AG04449 (cell line): ENCODE measurements at regions not wholly inside any gene's neighbourhood (a gene's known extent, or its start where the extent isn't known, plus 50 kb on each side); places are given as distances from the start of the nearest gene placed in this dataset.

Experiments used
- CTCF ChIA-PET: fragments of 350-600 bp; formaldehyde crosslinking; extraction: SDS; loops from one replicate; lab custom pipeline; 2021; ENCODE audit warnings: antibody characterized with exemption; lab: Yijun Ruan, JAX
- POLR2A ChIA-PET: fragments of 400-600, 350-600 bp; formaldehyde crosslinking; extraction: SDS; loops from one replicate; lab custom pipeline; 2020; ENCODE audit warnings: antibody characterized with exemption, inconsistent platforms; lab: Yijun Ruan, JAX
- DNase-seq: peaks from one replicate; pipeline ENCODE4 v3.0.0-alpha.2; 2010; ENCODE audit warnings: low read depth, low spot score
- H3K4me3 ChIP-seq: 2 replicates; pipeline ENCODE4 v1.5.1; 2011; ENCODE audit warnings: low read depth, mild to moderate bottlenecking, control low read depth, low read length
- TF ChIP-seq, protein P1 (sequence below): IDR thresholded peaks from one replicate; pipeline ENCODE4 v1.5.1; 2011; ENCODE audit warnings: mild to moderate bottlenecking, moderate library complexity, low read length, control low read depth, inconsistent platforms; ENCODE audit not compliant: insufficient read depth; ENCODE audit errors: missing control alignments

DNA sequence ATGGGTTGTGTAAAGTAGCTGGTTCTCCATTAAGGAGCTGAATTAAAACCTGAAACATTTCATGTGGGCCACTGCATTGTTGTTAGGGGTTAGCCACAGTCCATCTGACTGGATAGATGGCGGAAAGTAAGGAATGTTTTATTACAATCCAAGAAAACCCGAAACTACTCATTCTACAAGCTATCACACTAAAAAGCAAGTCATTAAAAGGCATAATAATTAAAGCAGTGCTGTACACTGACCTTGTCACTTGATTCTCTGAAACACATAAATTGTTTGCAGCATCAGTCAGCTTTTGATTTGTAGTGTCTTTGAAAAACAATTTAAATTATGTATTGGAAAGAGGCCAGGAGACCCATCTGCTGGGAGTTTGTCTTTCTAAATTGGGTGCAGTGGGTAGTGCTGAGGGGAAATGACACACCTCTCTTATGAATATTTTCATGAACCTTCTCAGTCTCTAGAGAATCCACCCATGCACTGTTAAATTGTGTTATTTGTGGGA is 75.7 kb upstream of the ANK2 start:
- CTCF ChIA-PET = interaction anchor here (1.2 to 3.1 kb wide), 3 partner anchors 23 to 208 kb away, joined by 3 to 13 read pairs (median 7); no protein-coding TSS in a partner anchor
- H3K4me3 ChIP-seq = no peak overlapping the region
- POLR2A ChIA-PET = no interaction called here
- DNase-seq = no peak
- TF ChIP-seq, protein P1, sequence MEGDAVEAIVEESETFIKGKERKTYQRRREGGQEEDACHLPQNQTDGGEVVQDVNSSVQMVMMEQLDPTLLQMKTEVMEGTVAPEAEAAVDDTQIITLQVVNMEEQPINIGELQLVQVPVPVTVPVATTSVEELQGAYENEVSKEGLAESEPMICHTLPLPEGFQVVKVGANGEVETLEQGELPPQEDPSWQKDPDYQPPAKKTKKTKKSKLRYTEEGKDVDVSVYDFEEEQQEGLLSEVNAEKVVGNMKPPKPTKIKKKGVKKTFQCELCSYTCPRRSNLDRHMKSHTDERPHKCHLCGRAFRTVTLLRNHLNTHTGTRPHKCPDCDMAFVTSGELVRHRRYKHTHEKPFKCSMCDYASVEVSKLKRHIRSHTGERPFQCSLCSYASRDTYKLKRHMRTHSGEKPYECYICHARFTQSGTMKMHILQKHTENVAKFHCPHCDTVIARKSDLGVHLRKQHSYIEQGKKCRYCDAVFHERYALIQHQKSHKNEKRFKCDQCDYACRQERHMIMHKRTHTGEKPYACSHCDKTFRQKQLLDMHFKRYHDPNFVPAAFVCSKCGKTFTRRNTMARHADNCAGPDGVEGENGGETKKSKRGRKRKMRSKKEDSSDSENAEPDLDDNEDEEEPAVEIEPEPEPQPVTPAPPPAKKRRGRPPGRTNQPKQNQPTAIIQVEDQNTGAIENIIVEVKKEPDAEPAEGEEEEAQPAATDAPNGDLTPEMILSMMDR = no peak

DNA sequence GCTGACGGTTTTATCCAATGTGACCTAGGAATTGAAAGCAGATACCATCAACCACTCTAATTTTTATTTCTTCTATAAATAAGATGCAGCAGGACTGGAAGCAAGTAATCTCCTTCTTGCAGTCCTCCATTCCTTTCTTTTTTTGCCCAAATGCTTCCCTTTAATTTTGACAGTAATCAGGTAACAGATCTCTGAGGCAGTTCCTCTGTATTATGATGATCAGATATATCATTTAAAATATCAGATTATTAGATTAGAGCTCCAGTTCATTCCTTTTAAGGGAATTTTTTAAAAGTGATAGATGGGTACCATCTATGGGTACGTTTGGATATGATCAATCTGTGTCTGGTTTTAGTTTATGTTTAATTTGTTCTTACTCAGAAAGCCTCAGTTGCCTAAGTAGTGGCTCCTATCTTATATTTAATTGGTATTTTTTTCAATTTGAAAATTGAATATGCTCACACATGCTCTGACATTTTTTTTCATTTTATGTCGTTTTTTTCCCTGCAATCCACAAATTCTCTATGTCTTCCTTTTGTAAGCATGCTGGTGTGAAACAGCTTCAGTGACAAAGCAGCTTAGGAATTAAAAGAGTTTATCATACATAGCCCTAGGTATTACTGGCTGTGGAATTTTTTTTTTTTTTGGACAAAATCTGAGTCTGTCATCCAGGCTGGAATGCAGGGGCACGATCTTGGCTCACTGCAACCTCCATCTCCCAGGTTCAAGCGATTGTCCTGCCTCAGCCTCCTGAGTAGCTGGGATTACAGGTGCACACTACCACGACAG is 73.7 kb upstream of the ANK2 start:
- ChIA-PET CTCF (interaction anchor here (1.7 to 3.1 kb wide), 2 partner anchors 24 to 37 kb away, joined by 5 to 13 read pairs; no protein-coding TSS in a partner anchor), POLR2A (interaction anchor here (0.7 kb wide), 1 partner anchor 9 kb away, joined by 3 read pairs; no protein-coding TSS in a partner anchor)
- no peak for DNase-seq
- TF ChIP-seq, protein P1 = no peak
- H3K4me3 ChIP-seq = no peak overlapping the region

DNA sequence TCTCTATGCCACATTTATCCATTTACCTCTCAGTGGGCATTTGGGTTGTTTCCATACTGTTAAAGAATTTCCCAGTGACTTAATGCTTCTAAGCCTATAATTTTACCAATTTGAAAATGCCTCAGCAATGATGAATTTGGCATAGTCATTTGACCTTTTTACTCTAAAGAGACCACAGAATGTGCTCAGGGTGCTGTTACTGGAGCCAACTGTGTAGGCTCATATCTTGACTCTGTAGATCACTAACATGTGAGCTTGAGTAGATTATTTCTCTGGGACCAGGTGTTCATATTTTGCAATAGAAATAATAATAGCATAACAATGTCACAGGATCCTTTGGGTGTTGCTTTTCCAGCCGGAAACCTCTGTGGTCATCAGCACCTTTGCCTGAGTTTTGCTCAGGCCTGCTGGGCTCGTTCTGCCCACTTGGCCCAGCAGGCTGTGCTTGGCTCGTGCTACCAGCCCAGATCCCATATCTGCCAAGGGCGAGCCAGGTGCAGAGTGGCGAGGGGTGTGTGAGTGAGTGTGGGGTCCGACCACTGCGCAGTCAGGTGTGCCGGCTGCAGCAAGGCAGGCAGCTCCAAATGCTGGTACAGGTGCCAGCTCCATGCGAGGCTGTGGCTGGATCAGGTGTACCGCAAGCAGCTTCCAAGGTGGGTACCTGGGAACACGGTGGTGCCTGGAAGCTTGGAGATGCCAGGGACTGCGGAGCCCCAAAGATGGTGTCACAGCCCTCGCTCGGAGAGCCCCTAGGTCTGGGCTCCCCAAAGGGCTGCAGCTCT is 70.6 kb upstream of the ANK2 start:
- no peak overlapping the region for H3K4me3 ChIP-seq
- DNase-seq = no peak
- ChIA-PET CTCF (no interaction called here), POLR2A (no interaction called here)
- TF ChIP-seq, protein P1 = no peak

DNA sequence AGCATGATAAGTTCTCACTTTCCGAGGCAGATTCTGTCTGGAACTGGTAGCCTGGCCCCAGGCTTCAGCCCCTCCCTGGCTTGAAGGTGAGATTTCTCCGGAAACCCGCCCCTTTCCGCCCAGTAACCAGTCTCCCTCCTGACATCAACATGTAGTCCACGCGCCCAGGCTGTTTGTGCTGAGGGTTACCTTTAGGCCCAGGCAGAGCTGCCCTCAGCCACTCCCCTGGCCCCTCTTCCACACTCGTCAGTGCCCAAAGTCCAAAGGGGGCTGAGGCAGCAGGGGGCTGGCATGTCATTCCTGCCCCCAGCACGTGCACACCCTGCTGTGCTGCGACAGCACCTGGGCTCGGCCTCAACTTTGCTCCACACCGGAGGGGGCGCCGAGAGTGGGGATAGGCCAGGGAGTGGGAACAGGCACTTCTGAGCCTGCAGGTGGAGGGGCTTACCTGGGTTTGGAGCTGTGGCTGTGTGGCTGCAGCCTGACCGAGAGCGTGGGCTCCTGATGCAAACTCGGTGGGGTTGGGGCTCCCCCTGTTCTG is 69.5 kb upstream of the ANK2 start:
- TF ChIP-seq, protein P1 = no peak
- POLR2A ChIA-PET = interaction anchor here (0.7 kb wide), 1 partner anchor 177 kb away, joined by 3 read pairs; no protein-coding TSS in a partner anchor
- DNase-seq = no peak

DNA sequence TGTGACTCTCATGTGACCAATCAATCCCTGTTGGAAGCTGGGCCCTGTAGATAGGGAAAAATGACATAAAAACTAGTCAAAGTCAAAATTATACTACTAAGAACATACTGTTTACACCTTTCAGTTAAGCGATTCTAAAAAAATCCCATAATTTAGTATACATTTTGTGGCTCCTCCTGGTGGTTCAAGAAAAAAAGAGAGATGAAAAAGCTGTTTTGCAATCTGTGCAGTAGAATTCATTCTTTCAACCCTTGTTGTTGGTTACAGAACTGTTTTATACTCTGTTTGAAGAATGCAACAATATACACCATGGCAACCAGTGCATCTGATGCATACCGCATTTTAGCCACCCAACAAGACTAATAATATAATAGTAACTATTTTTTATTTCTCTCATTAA is 66.8 kb upstream of the ANK2 start:
- DNase-seq = no peak
- ChIA-PET POLR2A (no interaction called here), CTCF (interaction anchor here (0.8 to 1.3 kb wide), 3 partner anchors 9 to 80 kb away, joined by 3 to 4 read pairs (median 3); no protein-coding TSS in a partner anchor)
- TF ChIP-seq, protein P1 = no peak
- H3K4me3 ChIP-seq = no peak overlapping the region

More for the DNA sequence above, 69.5 kb upstream of the ANK2 start:
- no peak overlapping the region for H3K4me3 ChIP-seq
- CTCF ChIA-PET = interaction anchor here (1.4 kb wide), 1 partner anchor 28 kb away, joined by 5 read pairs; no protein-coding TSS in a partner anchor
